ENCODE measurements at regions not wholly inside any gene's neighbourhood (a gene's known extent, or its start where the extent isn't known, plus 50 kb on each side); places are given as distances from the start of the nearest gene placed in this dataset.

DNA sequence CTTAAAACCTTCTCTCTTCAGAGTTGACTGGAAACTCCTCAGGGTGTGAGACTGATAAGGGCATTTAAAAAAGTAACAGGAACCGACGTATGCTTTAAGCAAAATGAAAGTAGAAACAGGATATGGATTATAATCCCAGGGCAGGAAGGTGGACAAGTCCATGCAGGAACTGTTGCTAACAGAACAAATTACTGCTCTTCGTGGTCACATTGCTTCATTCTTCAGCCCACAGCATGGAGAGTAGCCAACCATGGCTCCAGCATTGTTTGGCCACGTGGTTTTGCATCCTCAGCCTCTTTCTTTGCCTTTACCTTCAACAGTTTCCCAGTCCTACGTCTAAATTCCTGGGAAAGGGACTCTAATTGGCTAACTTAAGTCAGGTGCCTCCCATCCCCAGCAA, 563.1 kb upstream of the ISX start:
- H3K4me3 ChIP-seq (ENCODE audit: low read depth in 1 of 3, low read length in 3 of 3), result no peak overlapping the region
- no peaks in the 10 kb centered on the region for H3K36me3 ChIP-seq (ENCODE audit: control insufficient read depth in 4 of 4, insufficient read depth in 3 of 4, low read depth in 1 of 4, low read length in 3 of 4)
- no peak overlapping the region for H3K9ac ChIP-seq (ENCODE audit: low read depth in 1 of 2, low read length in 2 of 2)
- WGBS, result 35% methylated on average over 5 of the region's 5 CpGs
- H3K4me1 ChIP-seq (ENCODE audit: control insufficient read depth in 4 of 4, insufficient read depth in 4 of 4, low read length in 3 of 4), result no peaks in the 10 kb centered on the region
- no peaks in the 10 kb centered on the region for H3K27me3 ChIP-seq (ENCODE audit: control insufficient read depth in 4 of 4, insufficient read depth in 4 of 4, low read length in 3 of 4)
- H3K9me3 ChIP-seq (ENCODE audit: control insufficient read depth in 4 of 4, low read length in 3 of 4), result peaks cover 0 to 1% (median 0%) of the 10 kb centered on the region in 4 donors
- no peak overlapping the region for H3K27ac ChIP-seq (ENCODE audit: low read depth in 1 of 2, low read length in 2 of 2)
- TF ChIP-seq YY1 (IDR thresholded peaks at IDR 0.05) (no peak), SP1 (IDR thresholded peaks at IDR 0.05) (no peak), EGR1 (IDR thresholded peaks at IDR 0.05; ENCODE audit: low read depth in 2 of 2) (no peak), FOXA1 (IDR thresholded peaks at IDR 0.05) (no peak), RAD21 (IDR thresholded peaks at IDR 0.05) (no peak), HNF4G (IDR thresholded peaks at IDR 0.05) (no peak), TAF1 (conservative IDR thresholded peaks at IDR 0.05) (no peak), FOXA2 (IDR thresholded peaks at IDR 0.05) (no peak), CTCF (IDR thresholded peaks at IDR 0.05; ENCODE audit: low read depth, low read length, missing input control) (no peak), JUND (IDR thresholded peaks at IDR 0.05) (no peak), GABPA (IDR thresholded peaks at IDR 0.05 in 1 of 2, conservative IDR thresholded peaks at IDR 0.05 in 1 of 2) (no peak), MAX (IDR thresholded peaks at IDR 0.05) (no peak), RXRA (IDR thresholded peaks at IDR 0.05) (no peak), NR2F2 (IDR thresholded peaks at IDR 0.05) (no peak), HNF4A (conservative IDR thresholded peaks at IDR 0.05) (no peak)
- TF ChIP-seq, protein P1, sequence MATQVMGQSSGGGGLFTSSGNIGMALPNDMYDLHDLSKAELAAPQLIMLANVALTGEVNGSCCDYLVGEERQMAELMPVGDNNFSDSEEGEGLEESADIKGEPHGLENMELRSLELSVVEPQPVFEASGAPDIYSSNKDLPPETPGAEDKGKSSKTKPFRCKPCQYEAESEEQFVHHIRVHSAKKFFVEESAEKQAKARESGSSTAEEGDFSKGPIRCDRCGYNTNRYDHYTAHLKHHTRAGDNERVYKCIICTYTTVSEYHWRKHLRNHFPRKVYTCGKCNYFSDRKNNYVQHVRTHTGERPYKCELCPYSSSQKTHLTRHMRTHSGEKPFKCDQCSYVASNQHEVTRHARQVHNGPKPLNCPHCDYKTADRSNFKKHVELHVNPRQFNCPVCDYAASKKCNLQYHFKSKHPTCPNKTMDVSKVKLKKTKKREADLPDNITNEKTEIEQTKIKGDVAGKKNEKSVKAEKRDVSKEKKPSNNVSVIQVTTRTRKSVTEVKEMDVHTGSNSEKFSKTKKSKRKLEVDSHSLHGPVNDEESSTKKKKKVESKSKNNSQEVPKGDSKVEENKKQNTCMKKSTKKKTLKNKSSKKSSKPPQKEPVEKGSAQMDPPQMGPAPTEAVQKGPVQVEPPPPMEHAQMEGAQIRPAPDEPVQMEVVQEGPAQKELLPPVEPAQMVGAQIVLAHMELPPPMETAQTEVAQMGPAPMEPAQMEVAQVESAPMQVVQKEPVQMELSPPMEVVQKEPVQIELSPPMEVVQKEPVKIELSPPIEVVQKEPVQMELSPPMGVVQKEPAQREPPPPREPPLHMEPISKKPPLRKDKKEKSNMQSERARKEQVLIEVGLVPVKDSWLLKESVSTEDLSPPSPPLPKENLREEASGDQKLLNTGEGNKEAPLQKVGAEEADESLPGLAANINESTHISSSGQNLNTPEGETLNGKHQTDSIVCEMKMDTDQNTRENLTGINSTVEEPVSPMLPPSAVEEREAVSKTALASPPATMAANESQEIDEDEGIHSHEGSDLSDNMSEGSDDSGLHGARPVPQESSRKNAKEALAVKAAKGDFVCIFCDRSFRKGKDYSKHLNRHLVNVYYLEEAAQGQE (IDR thresholded peaks at IDR 0.05), result no peak
- TF ChIP-seq, protein P2, sequence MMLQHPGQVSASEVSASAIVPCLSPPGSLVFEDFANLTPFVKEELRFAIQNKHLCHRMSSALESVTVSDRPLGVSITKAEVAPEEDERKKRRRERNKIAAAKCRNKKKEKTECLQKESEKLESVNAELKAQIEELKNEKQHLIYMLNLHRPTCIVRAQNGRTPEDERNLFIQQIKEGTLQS (IDR thresholded peaks at IDR 0.05), result no peak
- TF ChIP-seq, protein P3, sequence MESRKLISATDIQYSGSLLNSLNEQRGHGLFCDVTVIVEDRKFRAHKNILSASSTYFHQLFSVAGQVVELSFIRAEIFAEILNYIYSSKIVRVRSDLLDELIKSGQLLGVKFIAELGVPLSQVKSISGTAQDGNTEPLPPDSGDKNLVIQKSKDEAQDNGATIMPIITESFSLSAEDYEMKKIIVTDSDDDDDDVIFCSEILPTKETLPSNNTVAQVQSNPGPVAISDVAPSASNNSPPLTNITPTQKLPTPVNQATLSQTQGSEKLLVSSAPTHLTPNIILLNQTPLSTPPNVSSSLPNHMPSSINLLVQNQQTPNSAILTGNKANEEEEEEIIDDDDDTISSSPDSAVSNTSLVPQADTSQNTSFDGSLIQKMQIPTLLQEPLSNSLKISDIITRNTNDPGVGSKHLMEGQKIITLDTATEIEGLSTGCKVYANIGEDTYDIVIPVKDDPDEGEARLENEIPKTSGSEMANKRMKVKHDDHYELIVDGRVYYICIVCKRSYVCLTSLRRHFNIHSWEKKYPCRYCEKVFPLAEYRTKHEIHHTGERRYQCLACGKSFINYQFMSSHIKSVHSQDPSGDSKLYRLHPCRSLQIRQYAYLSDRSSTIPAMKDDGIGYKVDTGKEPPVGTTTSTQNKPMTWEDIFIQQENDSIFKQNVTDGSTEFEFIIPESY (IDR thresholded peaks at IDR 0.05), result no peak
- DNase-seq (ENCODE audit: low spot score), result no peak
